GM19467 (cell line): ENCODE measurements at regions not wholly inside any gene's neighbourhood (a gene's known extent, or its start where the extent isn't known, plus 50 kb on each side); places are given as distances from the start of the nearest gene placed in this dataset.

Source experiments
- ATAC-seq: cut with Tn5 transposase; IDR thresholded peaks from one replicate; pipeline ENCODE4 v1.9.1; 2021; ENCODE audit warnings: mild to moderate bottlenecking, moderate library complexity; ENCODE audit not compliant: unreplicated experiment

- ATAC-seq = no peak
Observed at GRCh38 chr5:51271261-51271660, 112.0 kb upstream of the ISL1 start.

- no peak for ATAC-seq
Observed at GRCh38 chr5:51273021-51273420, 110.2 kb upstream of the ISL1 start.

DNA sequence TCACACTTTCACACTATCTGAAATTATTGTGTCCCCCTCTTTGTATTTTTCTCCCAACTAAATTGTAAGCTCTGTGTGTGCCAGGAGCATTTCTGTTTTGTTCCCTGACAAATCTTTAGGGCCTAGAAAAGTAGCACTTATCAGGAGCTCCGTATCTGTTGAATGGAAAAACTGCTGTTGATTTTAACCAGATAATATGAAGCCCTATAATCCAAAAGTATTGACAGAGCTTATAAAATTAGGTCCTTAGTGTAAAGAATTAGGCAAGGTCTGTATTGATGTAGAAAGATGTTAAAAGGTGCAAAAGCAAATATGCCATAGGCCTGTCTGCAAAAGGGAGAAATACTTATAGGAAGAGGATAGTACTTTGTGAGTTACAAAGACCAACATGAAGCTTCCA lies 109.4 kb upstream of the ISL1 start:
- ATAC-seq = no peak

GRCh38 chr5:51275428-51275827 lies 107.8 kb upstream of the ISL1 start:
- no peak for ATAC-seq

DNA sequence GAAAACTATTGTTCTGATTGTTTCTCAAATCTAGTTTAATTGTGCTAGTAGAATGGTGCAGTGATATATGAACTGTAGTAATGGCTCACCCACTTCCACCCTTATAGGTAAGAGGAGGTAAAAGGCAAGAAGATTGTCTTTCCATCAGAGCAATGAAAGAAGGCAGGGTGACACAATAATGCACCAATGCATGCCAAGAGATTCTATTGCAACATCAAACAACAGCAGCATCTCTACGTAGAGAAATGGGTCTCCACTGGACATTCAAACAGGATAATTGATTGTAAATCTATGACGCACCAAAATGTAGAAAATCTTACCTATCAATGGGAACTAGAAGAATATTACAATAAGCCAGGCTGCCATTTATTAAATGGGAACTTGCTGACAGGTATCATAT lies 107.0 kb upstream of the ISL1 start:
- ATAC-seq = no peak

GRCh38 chr5:51278539-51278938 lies 104.7 kb upstream of the ISL1 start:
- ATAC-seq = no peak

GRCh38 chr5:51279983-51280706 lies 103.1 kb upstream of the ISL1 start:
- no peak for ATAC-seq

GRCh38 chr5:51286046-51286445 lies 97.2 kb upstream of the ISL1 start:
- ATAC-seq = no peak

DNA sequence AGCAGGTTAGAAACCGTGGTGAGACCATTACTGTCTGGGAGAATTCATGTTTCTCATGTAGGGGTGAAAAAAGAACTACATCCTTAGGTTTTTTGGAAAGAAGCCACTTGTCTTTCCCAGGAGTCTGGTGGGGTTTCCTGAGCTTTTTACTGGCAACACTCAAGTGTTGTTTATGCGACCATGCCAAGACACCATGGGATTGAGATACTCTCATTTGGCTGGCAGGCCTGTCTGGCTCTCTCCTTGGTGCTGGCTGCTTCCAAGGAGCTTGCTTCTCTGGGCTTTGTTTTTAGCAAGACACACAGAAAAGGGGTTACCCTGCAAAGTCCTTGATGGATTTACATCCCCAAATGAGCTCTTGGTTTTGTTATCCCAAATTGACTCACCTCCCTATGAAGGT lies 80.9 kb upstream of the ISL1 start:
- ATAC-seq = no peak

DNA sequence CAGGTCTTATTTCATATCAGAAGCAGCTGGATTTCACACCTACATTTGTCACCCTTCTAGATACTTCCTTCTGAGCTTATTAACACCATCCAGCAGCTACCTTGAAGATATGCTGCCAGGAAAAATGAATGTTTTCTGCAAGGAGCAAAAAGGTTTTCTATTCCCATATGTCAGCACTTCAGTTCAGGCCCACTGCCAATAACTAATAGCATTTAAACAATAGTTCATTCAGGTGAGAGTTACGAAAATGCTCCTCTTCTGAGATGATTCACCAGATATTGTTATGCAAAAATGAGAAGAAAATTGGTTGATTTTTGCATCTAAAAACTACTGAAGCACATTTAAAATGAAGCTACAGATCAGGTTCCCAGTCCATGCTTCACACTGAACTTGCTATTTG lies 56.4 kb upstream of the ISL1 start:
- no peak for ATAC-seq
